ENCODE measurements at regions not wholly inside any gene's neighbourhood (a gene's known extent, or its start where the extent isn't known, plus 50 kb on each side); places are given as distances from the start of the nearest gene placed in this dataset.

GRCh38 chr10:31604096-31604495, 285.1 kb downstream of the ZEB1 start:
- H3K4me2 ChIP-seq (ENCODE audit: control insufficient read depth, extremely low read depth, insufficient read depth, low read depth, low read length), result peak overlapping the region; percentile 89
- H3K4me1 ChIP-seq (ENCODE audit: control insufficient read depth, extremely low read depth, insufficient read depth, low read length), result peaks cover 10% of the 10 kb centered on the region
- no peak for TF ChIP-seq EZH2 (IDR thresholded peaks at IDR 0.05; ENCODE audit: low read length)
- TF ChIP-seq, protein P1, sequence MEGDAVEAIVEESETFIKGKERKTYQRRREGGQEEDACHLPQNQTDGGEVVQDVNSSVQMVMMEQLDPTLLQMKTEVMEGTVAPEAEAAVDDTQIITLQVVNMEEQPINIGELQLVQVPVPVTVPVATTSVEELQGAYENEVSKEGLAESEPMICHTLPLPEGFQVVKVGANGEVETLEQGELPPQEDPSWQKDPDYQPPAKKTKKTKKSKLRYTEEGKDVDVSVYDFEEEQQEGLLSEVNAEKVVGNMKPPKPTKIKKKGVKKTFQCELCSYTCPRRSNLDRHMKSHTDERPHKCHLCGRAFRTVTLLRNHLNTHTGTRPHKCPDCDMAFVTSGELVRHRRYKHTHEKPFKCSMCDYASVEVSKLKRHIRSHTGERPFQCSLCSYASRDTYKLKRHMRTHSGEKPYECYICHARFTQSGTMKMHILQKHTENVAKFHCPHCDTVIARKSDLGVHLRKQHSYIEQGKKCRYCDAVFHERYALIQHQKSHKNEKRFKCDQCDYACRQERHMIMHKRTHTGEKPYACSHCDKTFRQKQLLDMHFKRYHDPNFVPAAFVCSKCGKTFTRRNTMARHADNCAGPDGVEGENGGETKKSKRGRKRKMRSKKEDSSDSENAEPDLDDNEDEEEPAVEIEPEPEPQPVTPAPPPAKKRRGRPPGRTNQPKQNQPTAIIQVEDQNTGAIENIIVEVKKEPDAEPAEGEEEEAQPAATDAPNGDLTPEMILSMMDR (optimal IDR thresholded peaks at IDR 0.05 in 1 of 3, IDR thresholded peaks at IDR 0.05 in 1 of 3, conservative IDR thresholded peaks at IDR 0.05 in 1 of 3; ENCODE audit: extremely low read depth in 1 of 3, insufficient read depth in 2 of 3, low read length in 3 of 3), result no peak
- dilution Hi-C loops (cut with MboI; ENCODE audit: extremely low pct_ligation_motif_present, low sequenced_read_pairs), result no loop called here
- peaks cover 3% of the 10 kb centered on the region for H3K27me3 ChIP-seq (ENCODE audit: control insufficient read depth, extremely low read depth, insufficient read depth, low read length)
- H3K36me3 ChIP-seq (ENCODE audit: control insufficient read depth in 2 of 2, extremely low read depth in 1 of 2, insufficient read depth in 2 of 2, low read length in 2 of 2), result no peaks in the 10 kb centered on the region
- peak overlapping the region; percentile 40 for H2AFZ ChIP-seq (ENCODE audit: control insufficient read depth, low read length)
- no peaks in the 10 kb centered on the region for H3K9me3 ChIP-seq (ENCODE audit: control insufficient read depth, low read depth, low read length)
- H3K79me2 ChIP-seq (ENCODE audit: control insufficient read depth, insufficient read depth, low read length), result no peaks in the 10 kb centered on the region
- FAIRE-seq (no peak), DNase-seq (ENCODE audit: low read depth, low spot score) (no peak)
- peaks cover 3% of the 10 kb centered on the region for H3K9me1 ChIP-seq (ENCODE audit: control insufficient read depth, extremely low read depth, insufficient read depth, low read length)
- H3K9ac ChIP-seq (ENCODE audit: control insufficient read depth, extremely low read depth, insufficient read depth, low read length), result peak overlapping the region; percentile 69
- no peak overlapping the region for H3K27ac ChIP-seq (ENCODE audit: control insufficient read depth, insufficient read depth, low read length)
- no peaks in the 10 kb centered on the region for H4K20me1 ChIP-seq (ENCODE audit: control insufficient read depth, extremely low read depth, insufficient read depth, low read length)
- peak overlapping the region in 1 of 3 experiments; percentile 80 for H3K4me3 ChIP-seq (ENCODE audit: control insufficient read depth in 2 of 3, extremely low read depth in 1 of 3, insufficient read depth in 2 of 3, low read depth in 1 of 3, low read length in 3 of 3)

GRCh38 chr10:31603235-31604087, 284.4 kb downstream of the ZEB1 start:
- dilution Hi-C loops (cut with MboI; ENCODE audit: extremely low pct_ligation_motif_present, low sequenced_read_pairs), result no loop called here
- H3K27ac ChIP-seq (ENCODE audit: control insufficient read depth, insufficient read depth, low read length), result peak overlapping the region; percentile 43
- H3K27me3 ChIP-seq (ENCODE audit: control insufficient read depth, extremely low read depth, insufficient read depth, low read length), result peaks cover 3% of the 10 kb centered on the region
- H3K9me3 ChIP-seq (ENCODE audit: control insufficient read depth, low read depth, low read length), result no peaks in the 10 kb centered on the region
- DNase-seq (ENCODE audit: low read depth, low spot score) (peak; percentile 59), FAIRE-seq (peak; percentile 39)
- H3K9me1 ChIP-seq (ENCODE audit: control insufficient read depth, extremely low read depth, insufficient read depth, low read length), result peaks cover 3% of the 10 kb centered on the region
- H3K36me3 ChIP-seq (ENCODE audit: control insufficient read depth in 2 of 2, extremely low read depth in 1 of 2, insufficient read depth in 2 of 2, low read length in 2 of 2), result no peaks in the 10 kb centered on the region
- peak overlapping the region; percentile 89 for H3K4me2 ChIP-seq (ENCODE audit: control insufficient read depth, extremely low read depth, insufficient read depth, low read depth, low read length)
- H3K4me1 ChIP-seq (ENCODE audit: control insufficient read depth, extremely low read depth, insufficient read depth, low read length), result peaks cover 10% of the 10 kb centered on the region
- peak overlapping the region; percentile 85 for H2AFZ ChIP-seq (ENCODE audit: control insufficient read depth, low read length)
- no peaks in the 10 kb centered on the region for H3K79me2 ChIP-seq (ENCODE audit: control insufficient read depth, insufficient read depth, low read length)
- H4K20me1 ChIP-seq (ENCODE audit: control insufficient read depth, extremely low read depth, insufficient read depth, low read length), result no peaks in the 10 kb centered on the region
- TF ChIP-seq EZH2 (IDR thresholded peaks at IDR 0.05; ENCODE audit: low read length), result no peak
- TF ChIP-seq, protein P1 (optimal IDR thresholded peaks at IDR 0.05 in 1 of 3, IDR thresholded peaks at IDR 0.05 in 1 of 3, conservative IDR thresholded peaks at IDR 0.05 in 1 of 3; ENCODE audit: extremely low read depth in 1 of 3, insufficient read depth in 2 of 3, low read length in 3 of 3), result no peak
- peak overlapping the region; percentile 69 for H3K9ac ChIP-seq (ENCODE audit: control insufficient read depth, extremely low read depth, insufficient read depth, low read length)
- peak overlapping the region; percentile 49 to 80 (median 68) for H3K4me3 ChIP-seq (ENCODE audit: control insufficient read depth in 2 of 3, extremely low read depth in 1 of 3, insufficient read depth in 2 of 3, low read depth in 1 of 3, low read length in 3 of 3)
